Mammary epithelial cell (primary cell): ENCODE measurements at regions not wholly inside any gene's neighbourhood (a gene's known extent, or its start where the extent isn't known, plus 50 kb on each side); places are given as distances from the start of the nearest gene placed in this dataset.

ENCODE experiments used
- EZH2 ChIP-seq: IDR thresholded peaks from 2 replicates; pipeline ENCODE4 v1.6.1; 2012; ENCODE audit warnings: low read length, inconsistent platforms, borderline replicate concordance
- TF ChIP-seq, protein P1 (sequence below), 2 donors: IDR thresholded peaks in 1 of 2; conservative IDR thresholded peaks in 1 of 2; 2 replicates each; pipeline ENCODE4 v1.5.1; 2011 to 2012; ENCODE audit warnings: inconsistent platforms in 2 of 2, low read length in 2 of 2, mild to moderate bottlenecking in 2 of 2, control low read depth in 1 of 2, low read depth in 1 of 2; ENCODE audit not compliant: insufficient read depth in 1 of 2; ENCODE audit errors: extremely low read depth in 1 of 2

GRCh38 chr16:85534536-85535351 lies 78.4 kb upstream of the GSE1 start:
- TF ChIP-seq, protein P1, sequence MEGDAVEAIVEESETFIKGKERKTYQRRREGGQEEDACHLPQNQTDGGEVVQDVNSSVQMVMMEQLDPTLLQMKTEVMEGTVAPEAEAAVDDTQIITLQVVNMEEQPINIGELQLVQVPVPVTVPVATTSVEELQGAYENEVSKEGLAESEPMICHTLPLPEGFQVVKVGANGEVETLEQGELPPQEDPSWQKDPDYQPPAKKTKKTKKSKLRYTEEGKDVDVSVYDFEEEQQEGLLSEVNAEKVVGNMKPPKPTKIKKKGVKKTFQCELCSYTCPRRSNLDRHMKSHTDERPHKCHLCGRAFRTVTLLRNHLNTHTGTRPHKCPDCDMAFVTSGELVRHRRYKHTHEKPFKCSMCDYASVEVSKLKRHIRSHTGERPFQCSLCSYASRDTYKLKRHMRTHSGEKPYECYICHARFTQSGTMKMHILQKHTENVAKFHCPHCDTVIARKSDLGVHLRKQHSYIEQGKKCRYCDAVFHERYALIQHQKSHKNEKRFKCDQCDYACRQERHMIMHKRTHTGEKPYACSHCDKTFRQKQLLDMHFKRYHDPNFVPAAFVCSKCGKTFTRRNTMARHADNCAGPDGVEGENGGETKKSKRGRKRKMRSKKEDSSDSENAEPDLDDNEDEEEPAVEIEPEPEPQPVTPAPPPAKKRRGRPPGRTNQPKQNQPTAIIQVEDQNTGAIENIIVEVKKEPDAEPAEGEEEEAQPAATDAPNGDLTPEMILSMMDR (conservative IDR thresholded peaks at IDR 0.05 in 1 of 2, IDR thresholded peaks at IDR 0.05 in 1 of 2; ENCODE audit: extremely low read depth in 1 of 2, insufficient read depth in 1 of 2, low read depth in 1 of 2, low read length in 2 of 2) = no peak
- no peak for TF ChIP-seq EZH2
